Parathyroid adenoma (tissue), 2 donors: ENCODE measurements at regions not wholly inside any gene's neighbourhood (a gene's known extent, or its start where the extent isn't known, plus 50 kb on each side); places are given as distances from the start of the nearest gene placed in this dataset.

Source experiments
- H2AFZ ChIP-seq: fragments of 300-600 bp; sonication (generic); one replicate; pipeline ENCODE4 v1.7.0; 2017; ENCODE audit warnings: antibody characterized with exemption, mild to moderate bottlenecking
- H3K27ac ChIP-seq: fragments of 300-600 bp; sonication (generic); one replicate; pipeline ENCODE4 v1.7.0; 2017
- H3K27me3 ChIP-seq: fragments of 300-600 bp; sonication (generic); one replicate; pipeline ENCODE4 v1.7.0; 2017; ENCODE audit warnings: low read length; ENCODE audit not compliant: control insufficient read depth, insufficient read depth
- H3K36me3 ChIP-seq: fragments of 300-600 bp; sonication (generic); one replicate; pipeline ENCODE4 v1.7.0; 2017; ENCODE audit warnings: low read length; ENCODE audit not compliant: control insufficient read depth, insufficient read depth
- H3K4me1 ChIP-seq: fragments of 300-600 bp; sonication (generic); one replicate; pipeline ENCODE4 v1.7.0; 2017; ENCODE audit warnings: control low read depth
- H3K4me2 ChIP-seq: fragments of 300-600 bp; sonication (generic); one replicate; pipeline ENCODE4 v1.7.0; 2017; ENCODE audit warnings: low read length
- H3K4me3 ChIP-seq: fragments of 300-600 bp; sonication (generic); one replicate; pipeline ENCODE4 v1.7.0; 2017; ENCODE audit warnings: low read depth, low read length
- H3K79me2 ChIP-seq: fragments of 300-600 bp; sonication (generic); one replicate; pipeline ENCODE4 v1.7.0; 2017; ENCODE audit warnings: control low read depth
- H3K9ac ChIP-seq: fragments of 300-600 bp; sonication (generic); one replicate; pipeline ENCODE4 v1.7.0; 2017; ENCODE audit warnings: mild to moderate bottlenecking
- H3K9me3 ChIP-seq: fragments of 300-600 bp; sonication (generic); one replicate; pipeline ENCODE4 v1.7.0; 2017; ENCODE audit warnings: low read length; ENCODE audit not compliant: control insufficient read depth
- TF ChIP-seq, protein P1 (sequence below): fragments of 300-600 bp; sonication (generic); IDR thresholded peaks from one replicate; pipeline ENCODE4 v1.7.0; 2017; ENCODE audit warnings: antibody characterized with exemption, mild to moderate bottlenecking
- donor health status: primary hyperparathyroidism.

- Histone ChIP-seq H3K36me3 (no peaks in the 10 kb centered on the region), H3K79me2 (no peaks in the 10 kb centered on the region)
Measured at GRCh38 chr20:24046888-24047287, 58.3 kb upstream of the GGTLC1 start.

GRCh38 chr20:24045621-24046318 lies 57.2 kb upstream of the GGTLC1 start:
- no peak overlapping the region for H3K4me2 ChIP-seq
- no peak overlapping the region for H3K4me3 ChIP-seq
- H3K9ac ChIP-seq, result no peak overlapping the region
- TF ChIP-seq, protein P1, sequence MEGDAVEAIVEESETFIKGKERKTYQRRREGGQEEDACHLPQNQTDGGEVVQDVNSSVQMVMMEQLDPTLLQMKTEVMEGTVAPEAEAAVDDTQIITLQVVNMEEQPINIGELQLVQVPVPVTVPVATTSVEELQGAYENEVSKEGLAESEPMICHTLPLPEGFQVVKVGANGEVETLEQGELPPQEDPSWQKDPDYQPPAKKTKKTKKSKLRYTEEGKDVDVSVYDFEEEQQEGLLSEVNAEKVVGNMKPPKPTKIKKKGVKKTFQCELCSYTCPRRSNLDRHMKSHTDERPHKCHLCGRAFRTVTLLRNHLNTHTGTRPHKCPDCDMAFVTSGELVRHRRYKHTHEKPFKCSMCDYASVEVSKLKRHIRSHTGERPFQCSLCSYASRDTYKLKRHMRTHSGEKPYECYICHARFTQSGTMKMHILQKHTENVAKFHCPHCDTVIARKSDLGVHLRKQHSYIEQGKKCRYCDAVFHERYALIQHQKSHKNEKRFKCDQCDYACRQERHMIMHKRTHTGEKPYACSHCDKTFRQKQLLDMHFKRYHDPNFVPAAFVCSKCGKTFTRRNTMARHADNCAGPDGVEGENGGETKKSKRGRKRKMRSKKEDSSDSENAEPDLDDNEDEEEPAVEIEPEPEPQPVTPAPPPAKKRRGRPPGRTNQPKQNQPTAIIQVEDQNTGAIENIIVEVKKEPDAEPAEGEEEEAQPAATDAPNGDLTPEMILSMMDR, result no peak
- H3K9me3 ChIP-seq, result no peaks in the 10 kb centered on the region
- H2AFZ ChIP-seq, result no peak overlapping the region
- no peaks in the 10 kb centered on the region for H3K27me3 ChIP-seq
- H3K27ac ChIP-seq, result no peak overlapping the region
- H3K36me3 ChIP-seq, result no peaks in the 10 kb centered on the region
- no peaks in the 10 kb centered on the region for H3K4me1 ChIP-seq
- no peaks in the 10 kb centered on the region for H3K79me2 ChIP-seq

More at GRCh38 chr20:24046888-24047287, 58.3 kb upstream of the GGTLC1 start:
- TF ChIP-seq, protein P1, result no peak
- H3K27me3 ChIP-seq, result no peaks in the 10 kb centered on the region
- no peak overlapping the region for H2AFZ ChIP-seq
- no peak overlapping the region for H3K4me3 ChIP-seq
- H3K4me1 ChIP-seq, result no peaks in the 10 kb centered on the region
- H3K9me3 ChIP-seq, result no peaks in the 10 kb centered on the region
- no peak overlapping the region for H3K9ac ChIP-seq
- no peak overlapping the region for H3K4me2 ChIP-seq
- H3K27ac ChIP-seq, result no peak overlapping the region

DNA sequence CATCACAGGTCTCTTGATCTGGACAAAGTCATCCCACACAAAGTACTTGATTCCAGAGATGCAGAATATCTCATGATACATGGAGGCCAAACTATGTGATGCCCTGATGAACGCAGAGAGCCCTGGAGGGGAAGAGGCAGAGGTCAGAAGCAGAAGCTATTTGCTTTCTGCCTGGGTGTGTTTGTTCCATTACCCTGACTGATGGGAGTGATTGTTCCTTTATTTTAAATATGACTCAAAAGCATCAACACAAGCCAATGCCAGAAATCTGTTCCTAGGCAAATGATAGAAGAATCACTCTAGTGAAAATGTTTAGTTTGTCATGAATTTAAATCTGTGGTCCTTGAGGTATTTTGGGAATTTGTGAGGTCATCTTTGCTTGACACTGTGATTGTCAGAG lies 54.7 kb upstream of the GGTLC1 start:
- no peaks in the 10 kb centered on the region for H3K79me2 ChIP-seq
- no peaks in the 10 kb centered on the region for H3K27me3 ChIP-seq
- no peak overlapping the region for H3K9ac ChIP-seq
- H3K4me2 ChIP-seq, result no peak overlapping the region
- TF ChIP-seq, protein P1, result no peak
- no peaks in the 10 kb centered on the region for H3K4me1 ChIP-seq
- no peak overlapping the region for H2AFZ ChIP-seq
- H3K36me3 ChIP-seq, result no peaks in the 10 kb centered on the region
- H3K9me3 ChIP-seq, result no peaks in the 10 kb centered on the region
- H3K4me3 ChIP-seq, result no peak overlapping the region
- no peak overlapping the region for H3K27ac ChIP-seq

DNA sequence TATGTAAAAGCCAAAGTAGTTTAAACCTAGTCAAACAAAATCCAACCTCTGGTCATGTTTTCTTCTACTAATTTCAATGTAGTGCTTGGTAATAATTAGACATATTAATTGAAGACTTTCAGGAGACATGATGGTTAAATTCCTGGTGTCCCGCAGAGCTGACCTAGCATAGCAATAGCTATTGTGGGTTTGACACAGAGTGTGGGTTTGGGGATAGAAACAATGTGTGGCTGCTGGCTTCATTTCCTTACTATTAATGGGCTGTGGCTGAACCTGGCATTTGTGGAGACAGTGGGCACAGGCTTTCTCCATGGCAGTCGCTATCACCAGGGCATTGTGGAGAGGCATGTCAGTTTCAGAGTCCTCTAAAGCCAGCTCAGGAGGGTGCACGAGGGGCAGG lies 54.1 kb upstream of the GGTLC1 start:
- H2AFZ ChIP-seq, result no peak overlapping the region
- TF ChIP-seq, protein P1, result no peak
- H3K27ac ChIP-seq, result no peak overlapping the region
- no peaks in the 10 kb centered on the region for H3K79me2 ChIP-seq
- no peaks in the 10 kb centered on the region for H3K36me3 ChIP-seq
- H3K4me1 ChIP-seq, result no peaks in the 10 kb centered on the region
- no peaks in the 10 kb centered on the region for H3K9me3 ChIP-seq
- no peak overlapping the region for H3K4me2 ChIP-seq
- no peak overlapping the region for H3K9ac ChIP-seq
- H3K27me3 ChIP-seq, result no peaks in the 10 kb centered on the region
- H3K4me3 ChIP-seq, result no peak overlapping the region

DNA sequence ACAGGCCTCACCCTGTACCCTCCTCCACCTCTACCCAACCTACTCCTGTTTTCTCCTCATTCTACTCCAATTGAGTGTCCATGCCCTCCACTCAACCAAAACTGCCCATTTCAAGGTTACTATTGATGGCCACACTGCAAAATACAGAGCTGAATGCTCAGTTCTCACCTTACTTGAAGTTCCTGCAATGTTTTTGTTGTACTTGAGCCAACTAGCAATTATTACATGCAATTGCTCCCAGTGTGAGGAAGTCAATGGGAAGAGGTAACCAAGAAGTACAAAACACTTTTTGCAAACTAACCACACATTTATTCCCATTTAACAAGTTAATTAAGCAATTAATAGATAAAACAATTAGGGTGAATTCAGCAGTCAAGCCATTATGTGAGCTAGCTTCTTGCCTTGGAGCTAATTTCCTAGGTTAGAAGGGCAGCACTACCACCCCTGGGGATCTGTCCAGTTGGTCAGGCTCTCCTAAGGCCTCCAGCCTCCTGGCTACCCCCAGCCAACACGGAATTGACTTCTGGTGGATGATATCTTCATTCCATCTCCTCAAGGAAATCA lies 52.4 kb upstream of the GGTLC1 start:
- H3K36me3 ChIP-seq, result no peaks in the 10 kb centered on the region
- no peak overlapping the region for H2AFZ ChIP-seq
- no peak overlapping the region for H3K4me2 ChIP-seq
- H3K4me1 ChIP-seq, result no peaks in the 10 kb centered on the region
- TF ChIP-seq, protein P1, result no peak
- no peak overlapping the region for H3K9ac ChIP-seq
- no peaks in the 10 kb centered on the region for H3K9me3 ChIP-seq
- no peaks in the 10 kb centered on the region for H3K79me2 ChIP-seq
- H3K27me3 ChIP-seq, result no peaks in the 10 kb centered on the region
- H3K4me3 ChIP-seq, result no peak overlapping the region
- H3K27ac ChIP-seq, result no peak overlapping the region
